Endothelial cell (in vitro differentiated cells): ENCODE measurements at regions not wholly inside any gene's neighbourhood (a gene's known extent, or its start where the extent isn't known, plus 50 kb on each side); places are given as distances from the start of the nearest gene placed in this dataset.

Source experiments
- DNase-seq: peaks from one replicate; pipeline ENCODE4 v3.0.0; 2021; ENCODE audit warnings: low spot score
- H3K27ac Mint-ChIP-seq: one replicate; pipeline ENCODE4 v1.8.0; 2021; ENCODE audit warnings: mixed read lengths, inconsistent platforms; ENCODE audit not compliant: unreplicated experiment
- H3K27me3 Mint-ChIP-seq: one replicate; pipeline ENCODE4 v1.8.0; 2021; ENCODE audit warnings: mild to moderate bottlenecking, moderate library complexity, mixed read lengths, inconsistent platforms; ENCODE audit not compliant: unreplicated experiment
- H3K36me3 Mint-ChIP-seq: one replicate; pipeline ENCODE4 v1.8.0; 2021; ENCODE audit warnings: mild to moderate bottlenecking, low read depth, mixed read lengths, inconsistent platforms; ENCODE audit not compliant: unreplicated experiment
- H3K4me1 Mint-ChIP-seq: one replicate; pipeline ENCODE4 v1.8.0; 2021; ENCODE audit warnings: mild to moderate bottlenecking, mixed read lengths, inconsistent platforms; ENCODE audit not compliant: unreplicated experiment
- H3K4me3 Mint-ChIP-seq: one replicate; pipeline ENCODE4 v1.8.0; 2021; ENCODE audit warnings: mild to moderate bottlenecking, mixed read lengths, inconsistent platforms; ENCODE audit not compliant: unreplicated experiment
- H3K9me3 Mint-ChIP-seq: one replicate; pipeline ENCODE4 v1.8.0; 2021; ENCODE audit warnings: mixed read lengths, inconsistent platforms; ENCODE audit not compliant: unreplicated experiment
- TF ChIP-seq, protein P1 (sequence below): fragments of 200-600 bp; sonication (generic); IDR thresholded peaks from one replicate; pipeline ENCODE4 v1.5.0; 2021; ENCODE audit warnings: antibody characterized with exemption; ENCODE audit not compliant: unreplicated experiment

DNA sequence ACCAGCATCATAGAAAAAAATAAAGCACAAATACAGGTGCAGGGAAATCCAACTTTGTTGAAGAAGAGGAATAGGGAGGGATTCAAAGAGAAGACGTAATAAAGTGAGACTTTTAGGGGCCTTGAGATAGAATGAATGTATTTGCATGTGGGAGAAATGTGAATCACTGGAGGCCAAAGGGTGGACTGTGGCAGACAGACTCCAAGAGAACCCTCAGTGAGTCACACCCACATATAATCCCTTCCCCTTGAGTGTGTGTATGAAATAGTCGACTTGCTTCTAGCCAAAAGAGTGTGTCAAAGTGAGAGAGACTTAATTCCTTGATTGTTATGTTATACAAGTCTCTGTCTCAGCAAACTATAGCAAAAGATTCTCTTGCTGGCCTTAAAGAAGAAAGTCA, 101.3 kb upstream of the GHITM start:
- no peak overlapping the region for H3K4me3 Mint-ChIP-seq
- no peaks in the 10 kb centered on the region for H3K9me3 Mint-ChIP-seq
- DNase-seq, result no peak
- no peaks in the 10 kb centered on the region for H3K27me3 Mint-ChIP-seq
- H3K36me3 Mint-ChIP-seq, result no peaks in the 10 kb centered on the region
- H3K27ac Mint-ChIP-seq, result no peak overlapping the region
- H3K4me1 Mint-ChIP-seq, result no peaks in the 10 kb centered on the region
- TF ChIP-seq, protein P1, sequence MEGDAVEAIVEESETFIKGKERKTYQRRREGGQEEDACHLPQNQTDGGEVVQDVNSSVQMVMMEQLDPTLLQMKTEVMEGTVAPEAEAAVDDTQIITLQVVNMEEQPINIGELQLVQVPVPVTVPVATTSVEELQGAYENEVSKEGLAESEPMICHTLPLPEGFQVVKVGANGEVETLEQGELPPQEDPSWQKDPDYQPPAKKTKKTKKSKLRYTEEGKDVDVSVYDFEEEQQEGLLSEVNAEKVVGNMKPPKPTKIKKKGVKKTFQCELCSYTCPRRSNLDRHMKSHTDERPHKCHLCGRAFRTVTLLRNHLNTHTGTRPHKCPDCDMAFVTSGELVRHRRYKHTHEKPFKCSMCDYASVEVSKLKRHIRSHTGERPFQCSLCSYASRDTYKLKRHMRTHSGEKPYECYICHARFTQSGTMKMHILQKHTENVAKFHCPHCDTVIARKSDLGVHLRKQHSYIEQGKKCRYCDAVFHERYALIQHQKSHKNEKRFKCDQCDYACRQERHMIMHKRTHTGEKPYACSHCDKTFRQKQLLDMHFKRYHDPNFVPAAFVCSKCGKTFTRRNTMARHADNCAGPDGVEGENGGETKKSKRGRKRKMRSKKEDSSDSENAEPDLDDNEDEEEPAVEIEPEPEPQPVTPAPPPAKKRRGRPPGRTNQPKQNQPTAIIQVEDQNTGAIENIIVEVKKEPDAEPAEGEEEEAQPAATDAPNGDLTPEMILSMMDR, result no peak

GRCh38 chr10:84039957-84040356, 99.4 kb upstream of the GHITM start:
- Mint-ChIP-seq H3K4me1 (no peaks in the 10 kb centered on the region), H3K9me3 (no peaks in the 10 kb centered on the region), H3K36me3 (no peaks in the 10 kb centered on the region), H3K4me3 (no peak overlapping the region), H3K27ac (no peak overlapping the region), H3K27me3 (no peaks in the 10 kb centered on the region)
- TF ChIP-seq, protein P1, result no peak
- DNase-seq, result no peak

GRCh38 chr10:84047258-84048010, 91.9 kb upstream of the GHITM start:
- DNase-seq, result no peak
- H3K4me3 Mint-ChIP-seq, result no peak overlapping the region
- peaks cover 5% of the 10 kb centered on the region for H3K27me3 Mint-ChIP-seq
- H3K27ac Mint-ChIP-seq, result no peak overlapping the region
- H3K36me3 Mint-ChIP-seq, result no peaks in the 10 kb centered on the region
- TF ChIP-seq, protein P1, result no peak
- no peaks in the 10 kb centered on the region for H3K9me3 Mint-ChIP-seq
- H3K4me1 Mint-ChIP-seq, result no peaks in the 10 kb centered on the region

- no peak overlapping the region for H3K4me3 Mint-ChIP-seq
- TF ChIP-seq, protein P1, result no peak
- no peaks in the 10 kb centered on the region for H3K4me1 Mint-ChIP-seq
- DNase-seq, result no peak
- no peaks in the 10 kb centered on the region for H3K9me3 Mint-ChIP-seq
- no peak overlapping the region for H3K27ac Mint-ChIP-seq
- no peaks in the 10 kb centered on the region for H3K36me3 Mint-ChIP-seq
- H3K27me3 Mint-ChIP-seq, result peaks cover 5% of the 10 kb centered on the region
Observed at GRCh38 chr10:84049645-84050011, 89.7 kb upstream of the GHITM start.

GRCh38 chr10:84053626-84054025, 85.7 kb upstream of the GHITM start:
- no peaks in the 10 kb centered on the region for H3K36me3 Mint-ChIP-seq

More at GRCh38 chr10:84053626-84054025, 85.7 kb upstream of the GHITM start:
- Mint-ChIP-seq H3K9me3 (no peaks in the 10 kb centered on the region), H3K4me1 (no peaks in the 10 kb centered on the region), H3K27me3 (no peaks in the 10 kb centered on the region), H3K27ac (no peak overlapping the region), H3K4me3 (no peak overlapping the region)
- TF ChIP-seq, protein P1, result no peak
- DNase-seq, result no peak
